Stimulated activated CD8-positive, alpha-beta memory T cell treated with anti-CD3 and anti-CD28 coated beads, Interleukin-7, amount 100 ng/mL, for 1 hour (primary cell): ENCODE measurements at regions not wholly inside any gene's neighbourhood (a gene's known extent, or its start where the extent isn't known, plus 50 kb on each side); places are given as distances from the start of the nearest gene placed in this dataset.

Experiments
- DNase-seq, 2 donors: peaks; one replicate each; pipeline ENCODE4 v3.0.0-alpha.2; 2020; ENCODE audit warnings: low read depth in 2 of 2

- DNase-seq = no peak
Measured at GRCh38 chr3:70561796-70562195, 249.4 kb upstream of the MDFIC2 start.

- DNase-seq = no peak
Measured at GRCh38 chr3:70558956-70559355, 246.5 kb upstream of the MDFIC2 start.

- DNase-seq = no peak
Measured at GRCh38 chr3:70557976-70558375, 245.5 kb upstream of the MDFIC2 start.

GRCh38 chr3:70556056-70556455 lies 243.6 kb upstream of the MDFIC2 start:
- no peak for DNase-seq

GRCh38 chr3:70554170-70554569 lies 241.7 kb upstream of the MDFIC2 start:
- DNase-seq = no peak

GRCh38 chr3:70550723-70551319 lies 238.4 kb upstream of the MDFIC2 start:
- DNase-seq = peak; percentile 36 to 60

- DNase-seq = no peak
Measured at GRCh38 chr3:70546679-70547078, 234.2 kb upstream of the MDFIC2 start.

- no peak for DNase-seq
Measured at GRCh38 chr3:70543493-70543892, 231.1 kb upstream of the MDFIC2 start.

GRCh38 chr3:70539908-70540307 lies 227.5 kb upstream of the MDFIC2 start:
- no peak for DNase-seq

- no peak for DNase-seq
Measured at GRCh38 chr3:70532806-70533205, 220.4 kb upstream of the MDFIC2 start.

- no peak for DNase-seq
Measured at GRCh38 chr3:70531838-70532489, 219.5 kb upstream of the MDFIC2 start.

- DNase-seq = no peak
Measured at GRCh38 chr3:70531063-70531657, 218.7 kb upstream of the MDFIC2 start.

GRCh38 chr3:70530626-70531025 lies 218.2 kb upstream of the MDFIC2 start:
- no peak for DNase-seq

- DNase-seq = no peak
Measured at GRCh38 chr3:70527026-70527425, 214.6 kb upstream of the MDFIC2 start.

- no peak for DNase-seq
Measured at GRCh38 chr3:70519913-70520659, 207.6 kb upstream of the MDFIC2 start.

- no peak for DNase-seq
Measured at GRCh38 chr3:70519026-70519425, 206.6 kb upstream of the MDFIC2 start.

GRCh38 chr3:70518356-70518755 lies 205.9 kb upstream of the MDFIC2 start:
- DNase-seq = no peak

- DNase-seq = no peak
Measured at GRCh38 chr3:70517124-70517890, 204.9 kb upstream of the MDFIC2 start.

- no peak for DNase-seq
Measured at GRCh38 chr3:70516076-70516475, 203.6 kb upstream of the MDFIC2 start.

- DNase-seq = no peak
Measured at GRCh38 chr3:70507486-70507885, 195.0 kb upstream of the MDFIC2 start.

- DNase-seq = no peak
Measured at GRCh38 chr3:70506775-70507174, 194.3 kb upstream of the MDFIC2 start.

GRCh38 chr3:70501561-70501960 lies 189.1 kb upstream of the MDFIC2 start:
- DNase-seq = no peak
